ENCODE measurements at regions not wholly inside any gene's neighbourhood (a gene's known extent, or its start where the extent isn't known, plus 50 kb on each side); places are given as distances from the start of the nearest gene placed in this dataset.
A peak's percentile ranks its signal among the peaks of the same experiment; 100 is the strongest.

GRCh38 chr16:50453446-50453845 lies 84.7 kb upstream of the BRD7 start (continued):
- TF ChIP-seq ZNF462 (CRISPR knock-in tag; IDR thresholded peaks at IDR 0.05): no peak
- TF ChIP-seq CTCF (conservative IDR thresholded peaks at IDR 0.05; ENCODE audit: low read depth in 2 of 2): no peak
- no peak for TF ChIP-seq EZH2phosphoT487 (IDR thresholded peaks at IDR 0.05; ENCODE audit: unreplicated experiment)
- TF ChIP-seq STAT1 (IDR thresholded peaks at IDR 0.05; ENCODE audit: unreplicated experiment): no peak
- no peak for TF ChIP-seq NANOG (IDR thresholded peaks at IDR 0.05; ENCODE audit: borderline replicate concordance)
- TF ChIP-seq POLR2AphosphoS5 (IDR thresholded peaks at IDR 0.05; ENCODE audit: low read depth): no peak

- ATAC-seq (no peak), DNase-seq (ENCODE audit: low spot score) (no peak)
- H3K9me3 Mint-ChIP-seq: no peaks in the 10 kb centered on the region; the same call in 2 of the 3 replicates
- H3K27me3 ChIP-seq (ENCODE audit: insufficient read depth): no peaks in the 10 kb centered on the region
- no peak overlapping the region for H3K4me2 ChIP-seq
- H3F3A ChIP-seq (replicated peaks; ENCODE audit: low read depth): no peaks in the 10 kb centered on the region
- H3K4me1 Mint-ChIP-seq: peaks cover 40% of the 10 kb centered on the region
- H3K4me3 ChIP-seq: no peak overlapping the region
- no peaks in the 10 kb centered on the region for H3K36me3 ChIP-seq (ENCODE audit: insufficient read depth)
- H3K27ac Mint-ChIP-seq: no peak overlapping the region
- no peaks in the 10 kb centered on the region for H3K9me2 ChIP-seq (ENCODE audit: insufficient read depth)
- H2AFZ ChIP-seq: 0 out of 2 replicates have a peak overlapping the region, but pooled peaks have one; percentile 47
- H3K4me3 Mint-ChIP-seq: no peak overlapping the region
- no peaks in the 10 kb centered on the region for H3K36me3 Mint-ChIP-seq (ENCODE audit: low read depth)
- H3K4me1 ChIP-seq (ENCODE audit: insufficient read depth): peaks cover 13% of the 10 kb centered on the region
- H4K20me1 ChIP-seq (replicated peaks; ENCODE audit: insufficient read depth): no peaks in the 10 kb centered on the region
- H3K27me3 Mint-ChIP-seq (ENCODE audit: insufficient read depth, low read depth, poor library complexity): peaks cover 17% of the 10 kb centered on the region
- H3K79me2 ChIP-seq (replicated peaks; ENCODE audit: insufficient read depth): no peaks in the 10 kb centered on the region
- H3K27ac ChIP-seq (ENCODE audit: low read depth): no peak overlapping the region
- TF ChIP-seq NANOG (IDR thresholded peaks at IDR 0.05; ENCODE audit: borderline replicate concordance): no peak
- no peak for TF ChIP-seq JUNB (IDR thresholded peaks at IDR 0.05; ENCODE audit: unreplicated experiment)
- TF ChIP-seq, protein P1, sequence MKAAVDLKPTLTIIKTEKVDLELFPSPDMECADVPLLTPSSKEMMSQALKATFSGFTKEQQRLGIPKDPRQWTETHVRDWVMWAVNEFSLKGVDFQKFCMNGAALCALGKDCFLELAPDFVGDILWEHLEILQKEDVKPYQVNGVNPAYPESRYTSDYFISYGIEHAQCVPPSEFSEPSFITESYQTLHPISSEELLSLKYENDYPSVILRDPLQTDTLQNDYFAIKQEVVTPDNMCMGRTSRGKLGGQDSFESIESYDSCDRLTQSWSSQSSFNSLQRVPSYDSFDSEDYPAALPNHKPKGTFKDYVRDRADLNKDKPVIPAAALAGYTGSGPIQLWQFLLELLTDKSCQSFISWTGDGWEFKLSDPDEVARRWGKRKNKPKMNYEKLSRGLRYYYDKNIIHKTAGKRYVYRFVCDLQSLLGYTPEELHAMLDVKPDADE (IDR thresholded peaks at IDR 0.05): no peak
- TF ChIP-seq POLR2AphosphoS5 (IDR thresholded peaks at IDR 0.05; ENCODE audit: low read depth): no peak
- TF ChIP-seq ZNF331 (CRISPR knock-in tag; IDR thresholded peaks at IDR 0.05; ENCODE audit: low read depth): no peak
These were observed 83.2 kb upstream of the BRD7 start for GRCh38 chr16:50451951-50452508.

Measured in GM23338 (cell line).